NB4 (cell line): ENCODE measurements at regions not wholly inside any gene's neighbourhood (a gene's known extent, or its start where the extent isn't known, plus 50 kb on each side); places are given as distances from the start of the nearest gene placed in this dataset.

ENCODE experiments used
- DNase-seq: peaks from one replicate; pipeline ENCODE4 v3.0.0; 2010; ENCODE audit warnings: low read depth
- H3K4me3 ChIP-seq: one replicate; pipeline ENCODE4 v1.5.1; 2011; ENCODE audit warnings: mild to moderate bottlenecking, low read depth, low read length, moderate library complexity
- CTCF ChIP-seq: IDR thresholded peaks from one replicate; pipeline ENCODE4 v1.5.1; 2012; ENCODE audit warnings: low read depth, low read length
- MAX ChIP-seq: IDR thresholded peaks from 2 replicates; pipeline ENCODE4 v1.6.1; 2011; ENCODE audit warnings: low read depth, low read length
- MYC ChIP-seq: IDR thresholded peaks from 2 replicates; pipeline ENCODE4 v1.6.1; 2011; ENCODE audit warnings: low read depth, low read length
- POLR2A ChIP-seq: IDR thresholded peaks from 2 replicates; pipeline ENCODE4 v1.6.1; 2011; ENCODE audit warnings: mild to moderate bottlenecking; ENCODE audit not compliant: insufficient read length; ENCODE audit errors: extremely low read depth

GRCh38 chr21:24375201-24375600 is 1232.1 kb downstream of the MRPL39 start:
- no peak overlapping the region for H3K4me3 ChIP-seq
- peak; percentile 28 for TF ChIP-seq CTCF
- TF ChIP-seq POLR2A, result no peak
- DNase-seq, result peak; percentile 35

GRCh38 chr21:24372506-24372905 is 1234.8 kb downstream of the MRPL39 start:
- no peak overlapping the region for H3K4me3 ChIP-seq
- TF ChIP-seq CTCF, result no peak
- TF ChIP-seq POLR2A, result no peak
- TF ChIP-seq MYC, result no peak

GRCh38 chr21:24369746-24370145 is 1237.5 kb downstream of the MRPL39 start:
- TF ChIP-seq MYC, result no peak
- TF ChIP-seq POLR2A, result no peak
- TF ChIP-seq CTCF, result no peak
- TF ChIP-seq MAX, result no peak
- H3K4me3 ChIP-seq, result no peak overlapping the region
- no peak for DNase-seq

More at GRCh38 chr21:24372506-24372905, 1234.8 kb downstream of the MRPL39 start:
- no peak for DNase-seq

GRCh38 chr21:24369278-24369677 is 1238.0 kb downstream of the MRPL39 start:
- no peak overlapping the region for H3K4me3 ChIP-seq
- no peak for DNase-seq
- TF ChIP-seq MYC (no peak), MAX (no peak), POLR2A (no peak), CTCF (no peak)

- TF ChIP-seq MAX, result no peak
- no peak for TF ChIP-seq MYC
- TF ChIP-seq POLR2A, result no peak
- no peak for TF ChIP-seq CTCF
- no peak for DNase-seq
- no peak overlapping the region for H3K4me3 ChIP-seq
Observed at GRCh38 chr21:24367936-24368335, 1239.3 kb downstream of the MRPL39 start.

- H3K4me3 ChIP-seq, result no peak overlapping the region
- TF ChIP-seq POLR2A, result no peak
- TF ChIP-seq CTCF, result no peak
- no peak for TF ChIP-seq MYC
- no peak for TF ChIP-seq MAX
- DNase-seq, result no peak
Observed at GRCh38 chr21:24353492-24353891, 1253.8 kb downstream of the MRPL39 start.
